Activated CD4-positive, alpha-beta T cell treated with anti-CD3 and anti-CD28 coated beads, Interleukin-10, Interleukin-2, amounts not matched to agents 100 ng/mL and 50 ng/mL, durations not matched to agents 16 hours and 8 hours (primary cell): ENCODE measurements at regions not wholly inside any gene's neighbourhood (a gene's known extent, or its start where the extent isn't known, plus 50 kb on each side); places are given as distances from the start of the nearest gene placed in this dataset.
"Not testable (repeated sequence)": the region's sequence is repeated elsewhere in the genome, so short reads cannot be mapped to it uniquely, and the experiment has no call there.

Experiments used
- DNase-seq: peaks from one replicate; pipeline ENCODE4 v3.0.0-alpha.2; 2020

DNA sequence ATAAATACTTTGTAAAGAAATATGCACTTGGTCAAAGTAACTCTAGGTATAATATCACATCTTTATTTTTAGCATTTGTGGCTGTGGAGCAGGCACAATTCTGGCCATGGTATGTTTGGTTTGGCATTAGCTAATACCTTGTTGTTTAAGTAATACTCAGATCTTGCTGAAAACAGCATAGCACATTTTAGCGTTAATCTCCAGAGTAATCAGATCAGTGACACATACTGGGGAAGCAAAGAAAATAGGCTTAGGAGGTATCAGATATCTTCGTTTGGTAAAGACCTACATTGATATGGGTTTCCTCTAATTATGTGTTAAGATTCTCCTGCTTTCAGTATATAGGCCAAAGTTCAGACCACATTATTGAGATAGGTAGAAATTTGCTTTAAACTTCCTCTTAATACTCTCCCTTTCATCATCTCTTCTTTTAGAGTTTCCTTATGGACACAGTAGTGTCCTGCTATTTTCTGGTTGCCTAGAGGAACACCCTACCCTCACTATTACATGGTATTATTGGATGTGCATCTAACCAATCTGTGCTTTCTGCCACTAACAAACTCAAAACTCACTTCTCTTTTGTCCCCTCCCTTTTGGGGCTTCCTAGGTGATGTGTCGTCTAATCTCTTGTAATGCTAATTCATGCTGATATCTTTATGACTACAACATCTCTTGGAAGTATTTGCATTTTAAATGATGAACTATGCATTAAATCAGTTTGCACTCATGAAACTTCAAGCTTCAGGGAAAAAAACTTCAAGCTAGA lies 437.3 kb upstream of the ADAMTSL1 start:
- DNase-seq = no peak

DNA sequence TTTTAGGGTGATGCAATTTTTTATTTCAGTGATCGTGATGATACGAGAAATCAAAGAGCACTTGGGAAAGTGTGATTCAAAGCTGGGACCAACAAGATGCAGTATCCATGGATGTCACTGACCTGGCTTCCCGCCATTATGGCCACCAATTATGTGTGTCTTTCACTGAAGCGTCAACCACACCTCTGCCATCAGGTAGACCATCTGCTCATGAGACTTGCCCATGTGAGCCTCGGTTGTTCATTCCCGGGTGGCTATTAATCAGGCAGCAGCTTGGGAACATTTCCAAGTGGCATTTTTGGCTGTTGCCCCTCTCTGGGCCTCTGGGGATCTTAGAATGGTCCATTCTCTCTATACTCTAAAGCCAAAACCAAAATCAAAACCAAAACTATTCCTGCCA lies 436.0 kb upstream of the ADAMTSL1 start:
- no peak for DNase-seq

DNA sequence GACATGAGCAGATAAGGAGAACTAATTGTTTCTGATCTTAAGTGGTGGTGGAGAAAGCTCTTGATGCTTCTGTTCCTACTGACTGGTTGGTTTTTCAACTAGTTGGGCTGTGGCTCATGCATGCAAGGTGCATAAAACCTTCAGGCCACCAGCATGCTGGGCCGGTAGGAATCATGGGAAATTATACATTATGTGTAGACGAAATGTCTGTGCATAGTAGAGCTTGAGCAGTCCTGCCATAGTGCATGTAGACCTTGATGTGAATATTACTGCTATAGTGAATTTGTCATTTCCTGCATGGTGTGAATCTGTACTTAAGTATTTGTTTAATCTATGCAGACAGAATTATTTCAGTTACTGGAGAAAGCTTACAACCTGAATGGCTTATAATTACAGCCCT lies 433.6 kb upstream of the ADAMTSL1 start:
- no peak for DNase-seq

DNA sequence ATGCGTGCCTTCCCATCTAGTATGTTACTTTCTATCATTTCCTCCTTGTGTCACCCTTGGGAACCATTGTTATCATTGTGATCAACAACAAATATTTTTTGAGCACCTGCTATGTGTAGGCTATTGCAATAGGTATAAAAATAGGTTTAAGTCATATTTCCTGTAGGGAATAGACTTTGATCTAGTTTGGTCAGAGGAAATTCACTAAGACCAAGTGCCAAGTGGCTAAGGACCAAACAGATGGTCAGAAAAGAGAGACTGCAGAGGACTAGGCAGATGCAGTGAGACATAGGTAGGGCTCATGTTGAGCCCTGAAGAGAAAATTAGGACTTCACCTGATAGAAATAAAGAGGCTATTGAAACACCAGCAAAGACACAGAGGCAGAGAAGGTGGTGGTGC lies 430.0 kb upstream of the ADAMTSL1 start:
- no peak for DNase-seq

DNA sequence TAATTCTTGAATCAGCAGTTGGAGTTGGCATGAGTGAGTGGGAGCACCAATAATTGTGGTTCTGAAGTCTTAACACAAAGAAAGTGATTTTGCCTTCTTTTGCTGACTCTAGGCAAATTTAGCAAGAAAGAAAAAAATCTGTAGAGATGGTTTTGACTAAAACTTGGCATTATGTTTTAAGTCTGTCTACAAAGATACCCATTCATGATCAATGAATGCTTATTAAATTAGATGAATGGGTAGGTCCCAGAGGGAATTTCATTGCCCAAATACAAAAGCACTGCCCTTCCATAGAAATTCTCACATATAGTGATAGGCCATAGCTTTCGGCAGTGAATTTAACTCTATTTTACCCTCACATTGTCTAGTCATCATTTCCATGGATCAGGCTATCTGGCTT lies 428.6 kb upstream of the ADAMTSL1 start:
- DNase-seq = no peak

DNA sequence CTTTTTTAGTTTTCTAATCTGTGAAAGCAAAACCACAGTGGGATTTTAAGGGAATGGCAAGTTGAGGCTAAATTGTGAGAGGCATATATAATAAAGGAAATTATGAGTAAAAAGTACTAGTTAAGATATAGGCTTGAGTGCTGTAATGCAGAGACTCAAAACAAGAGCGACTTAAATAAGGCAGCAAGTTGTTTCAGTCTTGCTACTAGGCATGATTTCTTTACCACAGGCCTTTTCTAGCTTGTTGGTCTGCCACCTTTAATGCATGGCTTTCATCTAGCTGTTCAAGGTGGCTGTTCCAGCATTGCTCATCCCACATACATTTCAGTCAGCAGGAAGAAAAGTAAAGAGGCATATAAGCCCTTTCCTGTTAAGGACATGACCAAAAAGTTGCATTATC lies 427.9 kb upstream of the ADAMTSL1 start:
- DNase-seq = peak; percentile 39

DNA sequence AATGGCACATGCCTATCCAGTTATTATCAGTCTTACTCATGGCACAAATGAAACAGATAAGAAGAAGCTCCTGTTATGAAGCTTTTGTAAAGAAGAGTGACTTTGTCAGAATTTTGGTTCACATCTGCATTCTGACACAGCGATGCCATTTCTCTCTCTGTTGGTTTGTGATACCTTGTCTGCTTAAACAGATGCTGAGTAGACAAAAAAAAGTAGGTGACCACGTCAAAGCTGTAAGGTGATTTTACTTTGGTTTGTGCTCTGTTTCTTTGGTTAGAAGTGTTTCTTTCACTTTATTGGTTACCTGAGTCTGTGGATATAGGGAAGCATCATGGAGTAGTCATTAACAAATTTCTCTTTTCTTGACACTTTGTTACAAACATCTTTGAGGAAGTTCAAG lies 422.3 kb upstream of the ADAMTSL1 start:
- no peak for DNase-seq

DNA sequence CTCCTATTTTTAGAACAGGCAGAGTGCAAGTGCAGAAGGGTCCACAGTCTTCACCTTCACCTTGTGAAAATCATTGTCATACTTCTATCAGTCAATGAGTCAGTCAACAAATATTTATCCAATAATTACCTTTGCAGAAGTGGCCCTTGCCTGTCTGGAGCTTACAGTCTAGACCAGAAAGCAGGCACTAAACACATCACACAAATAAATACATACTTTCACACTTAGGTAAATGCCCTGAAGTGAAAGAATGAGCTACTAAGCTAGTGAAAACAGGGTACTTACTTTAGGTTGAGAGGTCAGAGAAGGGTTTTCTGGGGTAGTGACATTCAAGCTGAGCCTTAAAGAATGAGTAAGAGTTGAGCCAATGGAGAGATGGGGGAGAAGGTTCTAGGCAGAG lies 421.9 kb upstream of the ADAMTSL1 start:
- DNase-seq = no peak

DNA sequence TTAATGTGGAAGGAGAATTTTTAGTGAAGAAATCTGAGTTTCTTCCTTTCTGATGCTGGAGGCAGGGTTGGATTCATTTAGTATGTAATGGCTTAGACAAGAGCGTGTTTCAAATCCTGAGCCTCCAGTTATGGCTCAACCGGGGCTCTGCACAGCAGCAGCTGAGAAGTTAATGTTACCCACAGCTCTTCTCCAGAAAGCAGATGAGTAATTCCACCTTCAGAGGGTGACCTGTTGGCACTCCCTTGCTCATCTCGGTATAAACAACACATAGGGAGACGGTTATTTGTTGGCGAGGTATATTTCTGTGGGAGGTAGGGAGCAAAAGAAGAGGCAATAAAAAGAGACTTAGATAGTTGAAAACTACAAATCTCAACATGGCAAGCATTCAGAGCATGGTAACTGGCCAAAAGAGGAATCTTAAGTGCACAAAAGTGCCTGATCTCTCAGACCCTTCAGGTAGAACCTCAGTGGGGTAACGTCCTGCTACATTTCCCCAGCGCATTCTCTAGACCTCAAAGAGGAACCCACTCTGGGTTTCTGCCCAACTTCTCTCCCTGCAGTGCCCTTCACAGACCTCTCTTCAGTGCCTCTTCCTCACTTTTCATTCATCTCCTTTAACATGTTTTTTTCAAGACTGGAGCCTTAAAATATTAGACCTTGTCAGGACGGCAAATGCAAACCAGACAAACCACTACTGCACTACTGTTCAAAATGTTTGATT lies 417.5 kb upstream of the ADAMTSL1 start:
- peak; percentile 67 for DNase-seq

DNA sequence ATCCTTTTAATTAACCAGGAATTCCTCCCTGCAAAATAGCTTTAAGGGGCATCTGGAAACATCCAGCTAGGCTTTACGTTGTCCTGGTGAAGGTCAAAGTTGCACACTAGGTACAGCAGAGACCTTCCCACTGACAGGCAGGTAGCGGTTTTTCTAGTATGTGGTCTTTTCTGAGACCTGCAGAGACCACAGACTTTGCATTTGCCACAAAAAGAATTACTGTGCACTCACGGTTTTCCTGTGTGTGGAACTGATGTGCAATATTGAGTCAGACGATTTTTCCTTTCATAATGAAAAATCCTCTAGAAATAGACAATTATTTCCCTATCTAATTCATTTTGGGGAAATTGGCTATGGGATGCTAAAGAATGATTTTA lies 417.0 kb upstream of the ADAMTSL1 start:
- DNase-seq = peak; percentile 56

DNA sequence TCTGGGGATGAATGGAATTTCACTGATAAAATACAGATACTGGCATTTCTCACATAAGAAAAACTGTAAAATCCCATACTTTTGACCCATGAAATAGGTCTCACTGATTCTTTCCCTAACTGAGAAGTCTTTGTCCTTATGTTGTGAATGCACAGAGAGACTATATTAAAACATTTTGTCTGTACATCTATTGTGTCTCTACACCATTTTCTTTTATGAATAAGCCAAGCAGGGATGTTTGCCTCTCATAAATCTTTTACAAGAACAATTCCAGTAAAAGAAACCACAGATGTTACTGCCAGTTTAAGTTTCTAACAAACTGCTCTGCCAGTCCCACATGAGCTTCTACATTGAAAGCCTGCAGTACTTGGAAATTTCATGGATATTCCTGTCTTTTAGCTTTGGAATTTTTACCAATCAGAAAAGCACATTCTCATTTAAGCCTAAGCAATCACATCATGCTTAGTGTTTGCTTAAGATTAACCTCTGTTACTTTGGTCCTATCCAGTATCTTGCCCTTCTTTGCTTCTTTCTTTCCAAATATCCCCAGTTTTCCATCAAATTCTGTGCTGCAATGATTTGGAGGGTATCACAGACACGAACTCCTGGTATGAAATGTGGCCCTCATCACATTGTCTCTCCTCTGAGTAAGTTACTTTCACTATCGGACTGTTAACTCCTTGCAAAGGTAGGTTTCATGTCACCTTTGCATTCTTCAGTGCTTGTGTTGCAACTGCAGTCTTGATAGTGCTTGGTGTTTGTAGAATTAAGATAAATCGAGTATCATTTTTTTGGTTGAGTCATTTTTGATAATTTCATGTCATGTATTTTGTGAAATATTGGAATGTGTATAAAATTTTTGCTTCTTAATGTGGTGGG lies 415.1 kb upstream of the ADAMTSL1 start:
- DNase-seq = no peak

DNA sequence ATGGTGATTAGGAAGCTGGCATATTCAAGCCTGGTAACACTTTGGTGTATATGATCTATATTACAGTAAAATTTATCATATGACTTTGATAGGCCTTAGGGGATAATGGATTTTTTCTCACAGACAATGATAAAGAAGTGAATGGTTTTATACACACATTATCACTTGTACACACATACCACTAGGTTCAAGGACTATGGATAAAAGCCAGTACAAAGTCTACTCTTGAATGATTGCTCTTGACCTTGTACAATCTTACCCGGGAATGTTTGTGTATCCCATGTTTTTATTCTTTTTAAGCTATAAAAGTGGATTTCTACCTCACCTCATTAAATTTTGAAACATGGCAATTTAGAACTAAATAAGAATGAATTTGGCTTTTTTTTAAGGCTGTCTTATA lies 414.5 kb upstream of the ADAMTSL1 start:
- no peak for DNase-seq

DNA sequence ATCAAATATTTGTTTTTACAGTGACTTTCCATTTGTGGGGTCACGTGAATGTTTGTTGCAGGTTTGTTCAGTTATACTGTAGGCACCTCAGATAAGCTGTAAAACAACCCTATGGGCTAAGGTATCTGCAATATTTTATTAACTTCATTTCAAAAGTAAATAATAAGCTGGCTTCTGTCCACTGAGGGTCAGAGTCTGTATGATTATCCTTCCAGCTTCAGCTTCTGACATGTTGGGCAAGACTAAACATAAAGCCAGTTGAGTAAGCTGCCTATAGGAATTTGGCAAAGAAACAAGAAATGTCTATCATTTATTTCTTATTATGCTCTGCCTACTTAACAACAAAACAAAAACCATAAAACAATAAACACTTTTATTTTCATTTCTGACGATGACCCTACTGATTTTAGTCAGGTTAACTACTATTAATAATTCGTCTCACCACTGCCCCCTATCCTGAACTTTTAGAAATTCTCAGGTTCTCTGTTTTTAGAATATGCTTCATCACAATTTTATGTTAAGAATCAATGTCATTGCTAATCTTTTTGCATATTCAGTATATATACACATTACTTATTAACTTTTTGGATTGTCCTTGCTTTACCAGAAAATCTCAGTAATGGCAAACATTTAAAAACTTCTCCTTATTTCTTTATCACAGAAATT lies 413.6 kb upstream of the ADAMTSL1 start:
- no peak for DNase-seq

DNA sequence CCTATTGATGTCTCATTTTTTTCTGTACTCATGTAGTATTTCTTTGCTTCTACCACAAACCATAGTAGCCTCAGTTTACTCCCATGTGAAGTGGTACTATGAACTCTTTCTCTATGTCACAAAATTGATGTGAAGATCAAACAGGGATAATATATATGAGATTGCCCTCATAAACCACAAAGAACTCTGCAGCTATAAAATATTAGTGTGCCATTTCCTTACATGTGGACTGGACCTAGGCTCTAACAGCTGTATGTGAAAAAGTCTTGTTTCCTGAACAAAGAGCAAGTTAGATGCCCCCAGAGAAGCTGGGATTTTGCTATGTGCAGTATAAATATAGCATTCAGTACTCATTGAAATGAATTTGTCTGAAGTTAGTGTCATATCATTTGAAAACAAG lies 412.6 kb upstream of the ADAMTSL1 start:
- no peak for DNase-seq

DNA sequence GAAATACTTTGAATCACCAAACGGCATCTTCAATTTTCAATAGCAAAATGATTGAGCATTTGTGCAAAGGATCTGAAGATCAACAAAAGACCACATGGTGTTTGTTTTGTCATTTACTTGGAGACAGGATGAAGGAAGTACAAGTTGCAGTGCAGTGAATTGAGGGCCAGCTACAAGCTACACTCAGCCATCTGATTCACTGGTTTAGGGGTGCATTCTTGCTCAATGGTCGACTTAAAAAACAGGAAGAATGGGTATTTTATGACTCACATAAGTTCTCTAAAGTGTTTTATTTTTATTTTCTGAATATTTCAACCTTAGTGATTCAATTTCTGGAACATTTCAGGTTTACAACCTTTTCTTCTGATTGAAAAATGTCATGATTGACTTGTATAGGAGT lies 412.1 kb upstream of the ADAMTSL1 start:
- no peak for DNase-seq

DNA sequence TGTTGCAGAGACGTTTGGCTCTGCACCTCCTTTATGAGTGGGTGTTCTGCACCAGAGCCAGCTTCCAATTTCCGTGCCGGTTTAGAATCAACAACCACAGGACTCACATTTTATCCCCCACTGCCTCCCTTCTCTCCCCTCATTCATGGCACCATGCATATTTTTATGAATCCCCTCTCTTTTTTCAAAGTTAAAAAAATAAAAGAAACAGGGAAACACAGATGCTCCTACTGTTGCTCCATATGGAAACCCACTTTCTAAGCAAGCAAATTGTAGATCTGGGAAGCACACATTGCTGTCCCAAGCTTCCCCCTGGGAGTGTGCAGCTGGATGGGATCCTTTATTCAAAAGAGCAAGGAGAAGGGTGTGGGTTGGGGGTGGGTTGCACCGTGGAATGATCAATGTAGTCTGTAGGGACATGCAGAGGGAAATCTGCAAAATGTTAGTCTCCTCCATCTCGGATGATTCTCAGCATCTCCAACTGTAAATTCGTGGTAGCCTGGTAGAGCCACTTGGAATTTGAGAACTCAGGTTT lies 410.0 kb upstream of the ADAMTSL1 start:
- no peak for DNase-seq

DNA sequence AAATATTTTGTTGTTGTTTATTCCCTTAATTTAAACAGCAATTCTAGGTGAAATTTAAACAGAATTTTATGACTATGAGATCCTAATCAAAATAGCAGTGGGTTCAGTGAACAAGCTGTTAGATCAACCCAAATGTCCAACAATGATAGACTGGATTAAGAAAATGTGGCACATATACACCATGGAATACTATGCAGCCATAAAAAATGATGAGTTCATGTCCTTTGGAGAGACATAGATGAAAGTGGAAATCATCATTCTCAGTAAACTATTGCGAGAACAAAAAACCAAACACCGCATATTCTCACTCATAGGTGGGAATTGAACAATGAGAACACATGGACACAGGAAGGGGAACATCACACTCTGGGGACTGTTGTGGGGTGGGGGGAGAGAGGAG lies 407.3 kb upstream of the ADAMTSL1 start:
- not testable (repeated sequence) for DNase-seq

DNA sequence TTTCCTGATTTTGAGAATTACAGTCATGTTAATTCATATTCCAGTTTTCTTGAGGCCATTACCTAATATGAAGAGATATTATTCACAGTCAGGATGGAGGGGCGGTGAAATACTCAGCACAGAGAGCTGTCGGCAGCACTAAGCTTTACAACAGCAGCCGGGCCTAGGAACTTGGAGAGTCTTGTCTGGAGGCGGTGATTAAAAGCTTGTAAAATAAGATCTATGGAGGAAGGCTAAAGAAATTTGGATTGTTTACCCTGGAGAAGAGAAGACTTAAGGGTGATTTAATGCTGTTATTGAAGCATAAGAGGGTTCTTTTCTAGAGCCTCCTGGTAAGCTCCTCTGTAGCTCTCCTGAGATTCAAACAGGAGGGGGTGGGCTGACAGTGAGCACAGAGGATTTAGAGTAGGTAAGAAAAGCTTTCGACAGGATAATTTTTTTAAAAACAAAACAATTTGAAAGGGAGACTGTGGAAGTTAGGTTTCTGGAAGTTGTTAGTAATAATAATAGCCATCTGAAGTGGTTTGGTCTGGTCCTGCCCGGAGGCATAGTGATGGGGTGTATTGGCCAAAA lies 406.3 kb upstream of the ADAMTSL1 start:
- DNase-seq = no peak

DNA sequence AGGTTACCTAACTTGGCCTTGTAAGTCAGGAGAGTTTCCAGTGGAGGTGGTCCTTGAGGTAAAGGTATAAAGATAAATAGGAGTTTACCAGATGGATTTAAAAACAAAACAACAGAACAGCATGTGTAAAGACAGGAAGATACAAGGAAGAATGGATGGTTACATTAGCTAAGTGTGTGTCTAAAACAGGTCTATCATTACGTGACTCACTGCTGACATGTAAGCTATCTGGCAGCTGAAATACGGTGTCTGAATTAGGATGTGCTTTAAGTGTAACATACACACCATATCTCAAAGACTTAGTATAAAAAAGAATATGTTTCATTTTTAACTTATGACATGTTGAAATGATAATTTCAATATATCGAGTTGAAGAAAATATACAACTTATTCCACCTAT lies 405.1 kb upstream of the ADAMTSL1 start:
- DNase-seq = no peak

DNA sequence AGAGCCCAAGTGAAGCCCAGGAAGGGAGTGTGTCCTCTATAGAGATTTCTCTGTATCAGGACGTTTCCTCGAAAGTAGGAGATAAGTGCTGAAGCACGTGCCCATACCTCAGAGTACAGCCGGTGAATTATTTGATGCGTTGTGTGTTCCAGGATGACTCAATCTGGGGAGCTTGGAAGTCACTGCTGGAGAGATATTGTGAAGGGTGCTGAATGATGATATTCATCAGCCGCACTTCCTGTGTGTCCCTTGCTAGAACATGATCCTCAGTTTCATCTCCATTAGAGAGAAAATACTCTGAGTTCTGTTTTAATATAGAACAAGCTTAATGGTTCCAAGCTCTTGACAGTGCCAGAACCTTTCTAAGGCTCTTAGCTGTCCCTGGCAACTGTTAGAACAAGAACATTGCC lies 402.3 kb upstream of the ADAMTSL1 start:
- DNase-seq = no peak

DNA sequence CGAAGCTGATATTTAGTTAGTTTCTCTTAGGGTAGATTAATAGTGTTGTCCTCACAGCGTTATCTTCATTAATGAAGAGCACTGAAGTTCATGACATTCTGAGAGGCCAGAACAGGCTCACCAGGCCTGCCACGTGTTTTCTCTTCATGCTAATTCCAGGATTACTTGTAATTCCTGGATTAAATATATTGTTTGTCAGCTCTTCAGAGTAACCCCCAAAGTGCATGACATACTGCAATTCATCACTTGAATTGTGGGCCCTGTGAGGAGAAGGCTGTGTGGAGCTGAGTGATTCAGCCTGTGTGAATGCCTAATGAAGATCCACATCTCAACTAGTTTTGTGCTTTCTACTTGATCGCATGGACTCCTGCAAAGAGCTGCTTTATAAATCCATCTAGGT lies 401.0 kb upstream of the ADAMTSL1 start:
- no peak for DNase-seq

DNA sequence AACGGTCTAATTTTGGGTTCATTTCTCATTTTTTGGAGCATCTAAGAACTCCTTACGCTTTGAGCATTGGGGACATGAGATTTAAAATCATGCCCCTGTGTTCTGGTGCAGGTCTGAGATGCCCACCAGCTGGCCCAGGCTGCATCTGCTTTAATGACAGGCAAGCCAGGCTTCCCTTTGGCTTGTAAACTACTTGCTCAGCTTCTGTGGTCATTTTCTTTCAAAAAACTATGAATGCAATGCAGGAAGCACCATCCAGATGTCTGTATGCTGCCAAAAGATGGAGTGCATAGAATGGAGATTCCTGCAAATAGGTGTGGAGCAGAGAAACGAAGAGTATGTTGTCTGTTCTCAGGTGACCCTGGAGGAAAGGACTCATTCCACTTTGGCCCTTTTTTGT lies 399.9 kb upstream of the ADAMTSL1 start:
- no peak for DNase-seq
